ENCODE measurements at regions not wholly inside any gene's neighbourhood (a gene's known extent, or its start where the extent isn't known, plus 50 kb on each side); places are given as distances from the start of the nearest gene placed in this dataset.

DNA sequence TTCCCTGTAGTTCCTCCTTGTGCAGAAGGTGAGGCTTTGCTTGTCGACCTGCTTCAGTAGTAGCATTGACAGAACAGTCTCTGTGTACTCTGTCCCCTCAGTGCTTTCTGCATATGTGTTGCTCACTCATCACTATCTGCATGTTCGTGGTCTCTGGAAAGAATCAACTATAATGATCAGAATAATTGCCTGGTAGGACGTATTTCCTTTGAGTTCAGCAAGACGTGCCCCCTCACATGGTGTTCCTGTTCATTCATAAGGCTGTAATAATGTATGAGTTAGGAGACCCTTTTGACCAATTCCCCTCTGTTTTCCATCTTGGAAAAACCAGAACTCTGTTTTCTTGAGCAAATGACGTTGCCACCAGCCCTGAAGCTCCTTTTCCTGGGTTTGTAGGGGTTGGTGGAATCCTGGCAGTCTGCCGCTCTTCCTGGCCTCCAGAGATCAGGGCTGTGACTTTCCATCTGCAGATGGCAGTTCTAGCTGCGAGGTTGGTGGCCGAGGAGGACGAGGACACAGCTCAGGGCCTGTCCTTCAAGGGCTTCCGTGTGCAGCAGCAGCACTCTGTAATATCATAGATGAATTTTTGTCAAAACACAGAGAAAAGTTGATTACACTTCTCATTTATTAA, 61.9 kb downstream of the EXOSC2 start:
- Histone ChIP-seq H3K27me3 (ENCODE audit: low read length) (no peaks in the 10 kb centered on the region), H2AFZ (ENCODE audit: low read length) (no peak overlapping the region), H3K4me1 (ENCODE audit: insufficient read depth, low read length) (no peaks in the 10 kb centered on the region), H3K79me2 (ENCODE audit: low read length) (no peaks in the 10 kb centered on the region), H3K4me3 (ENCODE audit: low read length) (no peak overlapping the region), H3F3A (ENCODE audit: low read length, unreplicated experiment) (no peaks in the 10 kb centered on the region), H3K9me2 (replicated peaks; ENCODE audit: low read length) (no peaks in the 10 kb centered on the region), H3K9ac (ENCODE audit: low read length) (no peak overlapping the region), H4K20me1 (ENCODE audit: low read length) (no peaks in the 10 kb centered on the region), H3K9me3 (ENCODE audit: low read length) (no peaks in the 10 kb centered on the region), H3K4me2 (ENCODE audit: low read length) (no peak overlapping the region), H3K36me3 (ENCODE audit: low read depth, low read length) (no peaks in the 10 kb centered on the region), H3K27ac (ENCODE audit: low read length) (no peak overlapping the region)
- no TSS peak for BruUV-seq (replicated peaks)
- intact Hi-C loops (cut with micrococcal nuclease) = no loop called here
- ChIA-PET POLR2A (ENCODE audit: unreplicated experiment) (interaction anchor here (0.7 kb wide), 1 partner anchor 45 kb away, joined by 5 read pairs; no protein-coding TSS in a partner anchor), CTCF (no interaction called here)
- TF ChIP-seq EZH2 (IDR thresholded peaks at IDR 0.05; ENCODE audit: low read length, unreplicated experiment) = no peak
- no peak for TF ChIP-seq CTCF (conservative IDR thresholded peaks at IDR 0.05; ENCODE audit: low read depth, low read length)
- TF ChIP-seq EZH2phosphoT487 (IDR thresholded peaks at IDR 0.05; ENCODE audit: borderline replicate concordance, low read length) = no peak
- DNase-seq (no peak), ATAC-seq (no peak)

DNA sequence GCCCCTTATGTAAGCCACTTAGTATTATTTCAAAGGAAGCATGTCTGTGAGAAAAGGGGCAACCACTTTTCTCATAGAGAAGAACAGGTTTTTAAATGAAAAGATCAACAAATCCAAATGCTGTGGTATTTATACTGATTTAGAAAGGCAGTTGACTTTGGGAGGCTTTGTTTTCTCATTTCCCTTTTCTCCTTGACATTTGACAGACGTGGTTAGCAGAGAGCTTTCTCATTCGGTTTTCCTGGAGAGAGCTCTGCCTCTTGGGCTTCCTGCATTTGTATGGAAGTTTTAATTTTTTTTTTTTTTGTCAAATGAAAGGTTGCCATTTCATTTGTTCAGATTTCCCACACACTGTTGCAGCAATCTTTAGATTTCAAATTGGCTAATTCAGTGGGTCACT, 62.5 kb downstream of the EXOSC2 start:
- intact Hi-C loops (cut with micrococcal nuclease) = no loop called here
- H3K27me3 ChIP-seq (ENCODE audit: low read length) = no peaks in the 10 kb centered on the region
- POLR2A ChIA-PET (ENCODE audit: unreplicated experiment) = interaction anchor here (0.7 kb wide), 1 partner anchor 46 kb away, joined by 5 read pairs; no protein-coding TSS in a partner anchor
- no peak overlapping the region for H3K9ac ChIP-seq (ENCODE audit: low read length)
- ATAC-seq = no peak
- BruUV-seq (replicated peaks) = no TSS peak
- no peak overlapping the region for H3K4me3 ChIP-seq (ENCODE audit: low read length)
- H3F3A ChIP-seq (ENCODE audit: low read length, unreplicated experiment) = no peaks in the 10 kb centered on the region
- H2AFZ ChIP-seq (ENCODE audit: low read length) = no peak overlapping the region
- no peaks in the 10 kb centered on the region for H3K9me3 ChIP-seq (ENCODE audit: low read length)
- no peaks in the 10 kb centered on the region for H4K20me1 ChIP-seq (ENCODE audit: low read length)
- no peak for TF ChIP-seq EZH2phosphoT487 (IDR thresholded peaks at IDR 0.05; ENCODE audit: borderline replicate concordance, low read length)
- no peak for TF ChIP-seq CTCF (conservative IDR thresholded peaks at IDR 0.05; ENCODE audit: low read depth, low read length)
- TF ChIP-seq EZH2 (IDR thresholded peaks at IDR 0.05; ENCODE audit: low read length, unreplicated experiment) = no peak
- H3K4me1 ChIP-seq (ENCODE audit: insufficient read depth, low read length) = no peaks in the 10 kb centered on the region
- no peaks in the 10 kb centered on the region for H3K79me2 ChIP-seq (ENCODE audit: low read length)
- H3K27ac ChIP-seq (ENCODE audit: low read length) = no peak overlapping the region
- no peak overlapping the region for H3K4me2 ChIP-seq (ENCODE audit: low read length)
- DNase-seq = no peak
- H3K9me2 ChIP-seq (replicated peaks; ENCODE audit: low read length) = no peaks in the 10 kb centered on the region
- no peaks in the 10 kb centered on the region for H3K36me3 ChIP-seq (ENCODE audit: low read depth, low read length)
- CTCF ChIA-PET = no interaction called here

- BruUV-seq (replicated peaks) = no TSS peak
- no peaks in the 10 kb centered on the region for H3K4me1 ChIP-seq (ENCODE audit: insufficient read depth, low read length)
- no peaks in the 10 kb centered on the region for H3K36me3 ChIP-seq (ENCODE audit: low read depth, low read length)
- intact Hi-C loops (cut with micrococcal nuclease) = no loop called here
- no peaks in the 10 kb centered on the region for H3K79me2 ChIP-seq (ENCODE audit: low read length)
- H2AFZ ChIP-seq (ENCODE audit: low read length) = no peak overlapping the region
- no peak overlapping the region for H3K4me3 ChIP-seq (ENCODE audit: low read length)
- TF ChIP-seq CTCF (conservative IDR thresholded peaks at IDR 0.05; ENCODE audit: low read depth, low read length) = no peak
- TF ChIP-seq EZH2 (IDR thresholded peaks at IDR 0.05; ENCODE audit: low read length, unreplicated experiment) = no peak
- TF ChIP-seq EZH2phosphoT487 (IDR thresholded peaks at IDR 0.05; ENCODE audit: borderline replicate concordance, low read length) = no peak
- H3K27ac ChIP-seq (ENCODE audit: low read length) = no peak overlapping the region
- H3K9me3 ChIP-seq (ENCODE audit: low read length) = no peaks in the 10 kb centered on the region
- no peaks in the 10 kb centered on the region for H3F3A ChIP-seq (ENCODE audit: low read length, unreplicated experiment)
- CTCF ChIA-PET = no interaction called here
- H3K9ac ChIP-seq (ENCODE audit: low read length) = no peak overlapping the region
- H3K27me3 ChIP-seq (ENCODE audit: low read length) = no peaks in the 10 kb centered on the region
- ATAC-seq = no peak
- no peak for DNase-seq
- POLR2A ChIA-PET (ENCODE audit: unreplicated experiment) = interaction anchor here (0.7 kb wide), 1 partner anchor 46 kb away, joined by 5 read pairs; no protein-coding TSS in a partner anchor
- H3K9me2 ChIP-seq (replicated peaks; ENCODE audit: low read length) = no peaks in the 10 kb centered on the region
- H3K4me2 ChIP-seq (ENCODE audit: low read length) = no peak overlapping the region
- no peaks in the 10 kb centered on the region for H4K20me1 ChIP-seq (ENCODE audit: low read length)
Observed at GRCh38 chr9:130756455-130757152, 63.0 kb downstream of the EXOSC2 start.

All from PC-3 (cell line).